Pancreas (tissue), 10 donors: ENCODE measurements at regions not wholly inside any gene's neighbourhood (a gene's known extent, or its start where the extent isn't known, plus 50 kb on each side); places are given as distances from the start of the nearest gene placed in this dataset.
A peak's percentile ranks its signal among the peaks of the same experiment; 100 is the strongest.

Experiments
- ATAC-seq, 4 donors: fragments of 200-7000 bp; cut with Tn5 transposase; one replicate each; pipeline versions ENCODE4 v1.8.0 to v1.9.1; 2020; ENCODE audit warnings: mild to moderate bottlenecking in 4 of 4, moderate library complexity in 4 of 4
- DNase-seq, 6 donors: peaks; one replicate each; pipeline ENCODE4 v3.0.0-alpha.2; 2020
- FAIRE-seq: peaks from 2 replicates; lab custom pipeline; 2012; peaks lifted over from hg19 to GRCh38; lab: Jason Lieb, UNC
- H3K27ac ChIP-seq, 4 donors: fragments of 200-600 bp; sonication (generic); 1 replicate in 3 of 4; 2 replicates in 1 of 4; pipeline versions ENCODE4 v1.5.0 to v1.8.0; 2020
- H3K27me3 ChIP-seq, 4 donors: fragments of 200-600 bp; one replicate each; pipeline ENCODE4 v1.8.0; 2021
- H3K36me3 ChIP-seq, 3 donors: fragments of 200-600 bp; sonication (generic) in 1 of 3; one replicate each; pipeline versions ENCODE4 v1.5.0 to v1.8.0; 2020 to 2021
- H3K4me1 ChIP-seq, 3 donors: fragments of 200-600 bp; one replicate each; pipeline ENCODE4 v1.8.0; 2021
- H3K4me3 ChIP-seq, 4 donors: fragments of 200-600 bp; sonication (generic) in 2 of 4; one replicate each; pipeline versions ENCODE4 v1.5.0 to v1.8.0; 2020 to 2021
- H3K9me3 ChIP-seq, 4 donors: fragments of 200-600 bp; one replicate each; pipeline ENCODE4 v1.8.0; 2021
- CTCF ChIP-seq, 4 donors: fragments of 200-600 bp; sonication (generic) in 3 of 4; IDR thresholded peaks; one replicate each; pipeline versions ENCODE4 v1.5.0 to v1.8.0; 2021; ENCODE audit warnings: antibody characterized with exemption in 4 of 4
- WGBS, 2 donors: extraction: QIAGEN DNeasy Blood & Tissue Kit; methylation state at CpG; one replicate each; pipeline ENCODE4 v1.1.7; 2013; 5-methylcytosine and 5-hydroxymethylcytosine counted together
- intact Hi-C, 3 donors: fragments of 100-400 bp; cut with DNase I; formaldehyde crosslinking; loops; one replicate each; pipeline versions ENCODE4 v1.11.1 to v1.14.2; 2022
- donor health status: healthy with polysubstance abuse.
- donor health status: DM: no; HTN: no; CAD: no; lungs with moderate emphysema.
- donor health status: DM: no; HTN: no; CAD: no.
- donor health status: control.
- donor health status: control.
- donor health status: Bipolar disorder and iron deficiency.
- donor health status: DM: yes; HTN: yes; CAD: no.
- donor health status: DM: no; HTN: no; CAD: no.
- donor health status: DM: no; HTN: no; CAD: no.
- donor health status: DM: yes; HTN: yes; CAD: no.

GRCh38 chr7:113998934-113999333 is 80.1 kb upstream of the PPP1R3A start:
- Histone ChIP-seq H3K4me3 (no peak overlapping the region), H3K27ac (no peak overlapping the region), H3K27me3 (no peaks in the 10 kb centered on the region), H3K36me3 (no peaks in the 10 kb centered on the region), H3K9me3 (no peaks in the 10 kb centered on the region), H3K4me1 (no peaks in the 10 kb centered on the region)
- DNase-seq: no peak
- intact Hi-C loops: no loop called here
- TF ChIP-seq CTCF (IDR thresholded peaks at IDR 0.05): no peak
- no peak for FAIRE-seq
- no peak for ATAC-seq

GRCh38 chr7:113996405-113996804 is 77.6 kb upstream of the PPP1R3A start:
- FAIRE-seq: peak; percentile 99
- intact Hi-C loops: no loop called here

GRCh38 chr7:113986216-113986615 is 67.4 kb upstream of the PPP1R3A start:
- intact Hi-C loops: no loop called here

More at GRCh38 chr7:113996405-113996804, 77.6 kb upstream of the PPP1R3A start:
- Histone ChIP-seq H3K4me1 (no peaks in the 10 kb centered on the region), H3K4me3 (no peak overlapping the region), H3K9me3 (no peaks in the 10 kb centered on the region), H3K27me3 (no peaks in the 10 kb centered on the region), H3K27ac (no peak overlapping the region), H3K36me3 (no peaks in the 10 kb centered on the region)
- no peak for DNase-seq
- WGBS, 2 donors: 52 to 55% methylated on average over 4 of the region's 4 CpGs
- ATAC-seq: no peak
- TF ChIP-seq CTCF (IDR thresholded peaks at IDR 0.05): no peak

GRCh38 chr7:113976508-113976907 is 57.7 kb upstream of the PPP1R3A start:
- intact Hi-C loops: no loop called here
- H3K9me3 ChIP-seq: no peaks in the 10 kb centered on the region
- TF ChIP-seq CTCF (IDR thresholded peaks at IDR 0.05): no peak
- H3K4me3 ChIP-seq: no peak overlapping the region
- no peak overlapping the region for H3K27ac ChIP-seq
- FAIRE-seq (no peak), DNase-seq (no peak), ATAC-seq (no peak)
- WGBS, 2 donors: 73 to 79% methylated on average over 4 of the region's 4 CpGs
- H3K4me1 ChIP-seq: no peaks in the 10 kb centered on the region
- no peaks in the 10 kb centered on the region for H3K36me3 ChIP-seq
- no peaks in the 10 kb centered on the region for H3K27me3 ChIP-seq

More at GRCh38 chr7:113986216-113986615, 67.4 kb upstream of the PPP1R3A start:
- H3K27ac ChIP-seq: no peak overlapping the region
- no peak for TF ChIP-seq CTCF (IDR thresholded peaks at IDR 0.05)
- FAIRE-seq (no peak), ATAC-seq (no peak), DNase-seq (no peak)
- H3K36me3 ChIP-seq: no peaks in the 10 kb centered on the region
- no peaks in the 10 kb centered on the region for H3K9me3 ChIP-seq
- no peaks in the 10 kb centered on the region for H3K4me1 ChIP-seq
- H3K4me3 ChIP-seq: no peak overlapping the region
- WGBS, 2 donors: 92 to 93% methylated on average over 2 of the region's 2 CpGs
- no peaks in the 10 kb centered on the region for H3K27me3 ChIP-seq

GRCh38 chr7:113968713-113969112 is 49.9 kb upstream of the PPP1R3A start:
- ATAC-seq: no peak
- no peak for TF ChIP-seq CTCF (IDR thresholded peaks at IDR 0.05)
- no peak overlapping the region for H3K4me3 ChIP-seq
- H3K27ac ChIP-seq: no peak overlapping the region
- FAIRE-seq: no peak
- H3K9me3 ChIP-seq: no peaks in the 10 kb centered on the region
- intact Hi-C loops: no loop called here
- H3K4me1 ChIP-seq: no peaks in the 10 kb centered on the region
- 38 to 46% methylated on average over 2 of the region's 2 CpGs for WGBS, 2 donors
- H3K36me3 ChIP-seq: no peaks in the 10 kb centered on the region
- no peaks in the 10 kb centered on the region for H3K27me3 ChIP-seq
- no peak for DNase-seq
